NCI-H526 treated with DMSO at 0.1 percent for 48 hours (cell line): ENCODE measurements at regions not wholly inside any gene's neighbourhood (a gene's known extent, or its start where the extent isn't known, plus 50 kb on each side); places are given as distances from the start of the nearest gene placed in this dataset.

ENCODE experiments used
- DNase-seq: peaks from one replicate; lab custom pipeline; 2025; lab: John Stamatoyannopoulos, UW

DNA sequence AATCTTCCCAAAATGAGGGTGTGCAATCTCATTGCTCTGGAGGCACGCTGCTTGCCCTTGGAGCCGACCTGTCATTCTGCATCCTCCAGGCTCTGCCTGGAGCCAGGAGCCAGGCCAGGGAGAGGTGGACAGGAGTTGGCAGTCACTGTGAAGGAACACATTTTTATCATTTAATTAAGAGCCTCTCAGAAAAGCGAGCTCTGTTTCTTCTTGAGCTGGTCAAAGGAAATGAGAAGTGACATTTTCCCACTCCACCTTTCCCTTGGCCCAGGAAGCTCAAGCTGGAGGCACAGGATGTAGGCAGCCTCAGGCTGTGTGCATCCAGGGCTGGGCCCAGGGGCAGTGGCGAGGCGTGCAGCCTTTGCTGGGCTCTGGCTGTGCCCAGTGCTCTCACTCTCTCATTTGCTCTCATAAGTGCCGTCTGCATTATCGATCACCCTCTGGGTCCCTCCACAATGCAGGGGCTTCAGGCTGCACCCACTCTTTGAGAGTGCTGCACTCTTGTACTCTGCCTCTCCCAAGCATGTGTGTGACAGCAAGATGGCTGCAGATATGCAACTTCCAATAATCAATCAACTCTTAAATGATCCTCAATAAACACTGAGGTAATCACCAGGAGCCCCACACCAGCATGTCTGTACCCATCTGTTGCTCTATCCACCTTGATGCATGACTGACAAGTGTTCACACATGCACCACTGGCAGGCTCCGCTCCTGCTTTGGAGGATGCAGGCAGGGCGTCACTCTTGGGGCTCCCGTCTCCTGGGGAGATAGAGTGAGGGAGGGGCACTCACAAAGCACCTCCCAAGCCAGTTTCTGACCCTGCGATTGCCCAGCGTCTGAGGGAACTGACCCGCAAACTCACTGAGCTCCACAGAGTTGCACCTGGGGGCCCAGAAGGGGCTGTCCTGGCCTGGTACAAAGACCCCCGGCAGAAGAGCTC lies 171.4 kb downstream of the ZNF248 start:
- no peak for DNase-seq

DNA sequence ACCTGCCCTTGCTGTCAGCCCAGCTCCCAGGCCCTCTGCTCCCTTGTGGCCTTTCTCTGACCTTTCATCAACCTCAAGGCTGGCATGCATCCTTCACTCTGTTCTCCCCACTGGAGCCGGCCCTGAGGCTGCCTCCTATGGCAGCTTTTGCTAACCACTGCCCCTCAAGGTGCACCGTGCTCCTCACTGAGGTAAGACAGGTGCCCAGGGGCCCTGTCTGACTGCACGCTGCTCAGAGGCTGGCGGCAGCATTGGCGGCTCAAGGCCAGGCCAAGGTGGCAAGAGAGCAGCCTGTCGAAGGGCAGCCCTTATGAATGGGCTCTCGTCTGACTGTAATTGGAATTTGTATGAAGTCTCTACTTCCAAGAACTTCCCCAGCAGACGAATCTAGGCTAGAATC lies 172.6 kb downstream of the ZNF248 start:
- no peak for DNase-seq

DNA sequence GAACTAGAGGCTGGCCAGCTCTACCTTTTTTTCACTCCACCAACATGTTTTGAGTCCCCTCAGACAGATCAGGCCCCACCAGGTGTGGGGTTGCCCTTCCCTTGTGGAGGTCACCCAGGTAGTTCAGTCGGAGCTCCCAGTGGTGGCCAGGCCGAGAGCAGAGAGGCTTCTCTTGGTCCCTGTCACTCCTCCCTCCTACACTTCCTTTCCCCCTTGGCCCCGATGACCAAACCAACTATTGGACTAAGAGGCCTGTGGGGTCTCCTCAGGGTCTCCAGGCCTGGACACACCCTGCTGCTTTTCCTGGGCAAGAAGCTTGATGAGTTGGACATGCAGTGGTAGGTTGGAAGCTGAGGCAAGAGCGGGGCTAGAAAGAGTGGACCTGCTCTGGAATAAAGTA lies 174.8 kb downstream of the ZNF248 start:
- DNase-seq = no peak

DNA sequence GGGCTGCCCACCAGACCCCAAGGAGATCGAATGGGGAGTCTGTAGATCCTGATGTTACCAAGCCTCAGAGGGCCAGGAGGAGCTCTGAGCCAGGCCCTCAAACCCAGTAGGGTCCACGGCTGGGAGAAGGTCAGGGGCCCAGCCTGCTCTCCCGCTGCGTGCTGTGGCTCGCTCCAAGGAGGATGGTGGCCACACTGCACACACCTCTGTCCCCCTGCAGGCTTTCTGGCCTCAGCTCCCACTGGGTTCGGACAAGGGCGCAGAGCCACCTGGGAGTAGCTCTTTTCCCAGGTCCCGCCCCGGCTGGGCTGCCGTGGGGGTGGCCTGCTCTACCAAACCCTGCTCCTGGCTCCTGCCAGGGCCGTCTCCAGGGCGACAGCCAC lies 175.8 kb downstream of the ZNF248 start:
- no peak for DNase-seq

DNA sequence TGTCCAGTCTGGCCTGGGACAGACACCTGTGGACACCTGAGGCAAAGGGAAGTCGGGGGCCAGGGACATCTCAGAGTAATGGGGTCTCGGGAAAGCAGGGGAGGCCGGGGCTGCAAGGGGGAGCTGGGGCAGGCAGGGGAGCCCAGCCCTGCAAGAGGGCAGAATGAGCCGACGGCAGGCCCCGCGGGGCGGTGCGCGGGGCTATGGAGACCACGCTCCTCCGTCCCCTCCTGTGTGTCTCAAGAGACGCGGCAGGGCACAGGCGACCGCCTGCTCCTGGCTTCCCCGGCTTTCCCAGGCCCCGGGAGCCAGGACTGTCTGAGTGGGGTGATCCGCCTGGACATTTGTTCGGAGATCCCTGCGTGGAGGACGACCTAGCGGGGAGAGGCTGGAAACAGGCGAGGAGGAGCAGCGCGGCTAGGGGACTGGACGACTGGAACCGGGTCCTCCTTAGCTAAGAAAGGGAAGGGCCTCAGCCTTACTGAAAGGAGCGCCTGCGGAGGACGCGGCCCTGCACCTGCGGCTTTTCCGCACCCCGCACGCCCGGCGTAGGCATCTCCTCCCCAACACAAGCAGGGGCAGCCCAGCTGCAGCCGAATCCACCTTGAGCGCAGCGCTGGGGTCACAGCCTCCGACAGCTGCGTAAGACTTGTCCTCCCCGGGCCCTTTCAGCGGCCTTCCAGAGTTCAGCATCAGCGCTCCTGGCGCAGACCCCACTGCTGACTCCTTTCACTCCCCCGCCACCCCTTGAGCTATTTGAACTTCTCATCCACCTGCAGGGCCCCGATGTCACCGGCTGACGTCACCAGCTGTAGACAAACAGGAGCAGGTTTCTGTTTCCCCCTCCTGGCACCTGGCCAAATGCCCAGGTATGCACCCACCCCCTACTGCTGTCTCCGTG lies 176.4 kb downstream of the ZNF248 start:
- DNase-seq = no peak

DNA sequence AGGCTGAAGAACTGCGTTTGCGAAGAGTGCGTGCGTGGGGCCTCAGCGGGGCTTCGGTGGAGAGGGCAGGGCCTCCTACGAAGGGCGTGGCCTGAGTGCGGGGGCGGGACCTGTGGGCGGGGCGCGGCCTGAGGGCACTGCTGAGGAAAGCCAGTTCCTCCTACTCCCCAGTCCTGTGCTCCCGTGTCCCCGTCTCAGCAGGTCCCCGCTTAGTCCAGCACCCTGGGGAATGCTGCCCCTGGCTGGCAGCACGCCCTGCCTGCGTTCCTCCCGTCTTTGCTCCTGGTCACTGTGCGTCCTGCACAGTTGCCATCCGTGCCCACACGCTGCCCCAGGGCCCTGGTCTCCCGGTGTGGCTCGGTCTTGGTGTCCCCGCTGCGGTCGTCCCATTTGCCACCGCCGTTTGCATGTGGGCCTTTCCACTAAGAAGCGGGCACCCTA lies 177.1 kb downstream of the ZNF248 start:
- no peak for DNase-seq

DNA sequence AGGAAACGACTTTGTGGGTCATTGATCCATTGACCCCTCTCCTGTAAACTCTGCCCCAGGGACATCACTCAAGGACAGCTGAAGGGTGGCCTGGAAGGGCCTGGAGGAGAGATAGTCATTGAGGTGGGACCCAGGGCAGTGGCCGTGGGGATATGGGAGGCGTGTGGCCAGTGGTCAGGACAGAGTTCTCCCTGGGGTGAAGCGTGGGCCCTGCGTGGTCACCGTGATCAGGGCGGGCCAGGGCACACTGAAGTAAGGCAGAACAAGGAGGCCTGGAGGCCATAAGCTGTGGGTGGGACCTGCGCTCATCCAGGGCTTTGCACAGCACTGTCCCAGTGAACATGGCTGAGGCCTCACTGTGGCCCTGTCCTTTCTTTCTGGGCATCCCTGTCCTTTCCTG lies 177.9 kb downstream of the ZNF248 start:
- DNase-seq = no peak

DNA sequence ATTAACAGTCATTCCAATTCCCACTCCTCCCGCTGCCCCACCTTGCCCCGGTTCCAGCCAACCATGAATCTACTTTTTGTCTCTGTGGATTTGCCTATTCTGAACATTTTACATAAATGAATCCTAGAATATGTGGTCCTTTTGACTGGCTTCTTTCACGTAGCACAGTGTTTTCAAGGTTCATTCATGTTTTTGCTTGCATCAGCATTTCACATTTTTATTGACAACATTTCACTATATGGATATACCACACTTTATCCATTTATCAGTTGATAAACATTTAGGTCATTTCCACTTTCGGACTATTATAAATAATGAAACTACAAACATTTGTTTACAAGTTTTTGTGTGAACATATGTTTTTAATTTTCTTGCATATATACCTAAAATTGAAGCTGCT lies 182.0 kb downstream of the ZNF248 start:
- no peak for DNase-seq

DNA sequence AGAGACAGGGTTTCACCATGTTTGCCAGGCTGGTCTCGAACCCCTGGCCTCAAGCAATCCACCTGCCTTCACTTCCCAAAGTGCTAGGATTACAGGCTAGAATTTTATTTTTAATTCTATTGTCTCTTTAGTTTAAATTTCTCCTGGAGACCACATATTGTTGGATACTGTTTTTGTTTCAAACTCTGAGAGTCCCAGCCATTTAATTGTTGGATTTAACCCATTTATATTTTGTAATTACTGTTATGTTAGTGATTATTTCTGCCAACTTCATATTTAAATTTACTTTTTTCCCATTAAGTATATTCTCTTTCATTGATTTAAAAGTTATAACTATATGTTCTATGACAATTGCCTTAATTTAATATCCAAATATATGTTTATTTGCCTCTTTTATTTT lies 185.6 kb downstream of the ZNF248 start:
- DNase-seq = no peak

DNA sequence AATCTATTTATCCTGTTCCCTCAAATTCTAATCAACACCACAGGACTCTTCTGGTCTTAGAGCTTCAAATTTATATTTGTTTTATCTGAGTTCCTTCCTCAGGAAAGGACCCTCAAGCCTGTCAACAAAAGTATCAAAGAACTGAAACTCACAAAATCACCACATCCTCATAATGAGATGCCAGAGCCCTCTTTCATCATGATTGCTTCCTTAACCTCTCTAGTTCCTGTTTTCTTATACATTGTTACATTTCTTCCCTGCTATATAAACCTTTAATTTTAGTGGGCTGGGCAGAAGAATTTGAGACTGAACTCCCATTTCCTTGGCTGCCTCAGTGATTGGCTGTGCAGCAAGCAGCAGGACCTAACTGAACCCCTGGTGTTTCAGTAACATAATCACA lies 189.7 kb downstream of the ZNF248 start:
- DNase-seq = no peak

DNA sequence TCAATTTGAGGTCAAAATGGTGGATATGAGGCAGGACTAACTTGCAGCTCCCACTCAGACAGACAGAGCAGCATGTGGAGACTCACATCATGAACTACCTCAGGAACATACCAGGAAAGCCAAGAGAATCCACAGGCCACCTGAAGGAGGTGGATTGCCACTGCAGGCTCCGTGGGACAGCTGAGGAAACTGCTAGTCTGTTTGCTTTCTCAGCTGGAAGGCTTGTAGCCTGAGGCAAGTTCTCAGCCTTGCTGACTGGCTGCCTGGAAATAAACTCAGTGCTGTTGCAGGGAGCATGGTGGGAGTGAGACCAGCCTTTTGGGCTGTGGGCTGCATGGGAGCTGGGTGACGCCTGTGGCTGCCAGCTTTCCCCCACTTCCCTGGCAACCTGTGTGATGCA lies 202.9 kb downstream of the ZNF248 start:
- DNase-seq = no peak

DNA sequence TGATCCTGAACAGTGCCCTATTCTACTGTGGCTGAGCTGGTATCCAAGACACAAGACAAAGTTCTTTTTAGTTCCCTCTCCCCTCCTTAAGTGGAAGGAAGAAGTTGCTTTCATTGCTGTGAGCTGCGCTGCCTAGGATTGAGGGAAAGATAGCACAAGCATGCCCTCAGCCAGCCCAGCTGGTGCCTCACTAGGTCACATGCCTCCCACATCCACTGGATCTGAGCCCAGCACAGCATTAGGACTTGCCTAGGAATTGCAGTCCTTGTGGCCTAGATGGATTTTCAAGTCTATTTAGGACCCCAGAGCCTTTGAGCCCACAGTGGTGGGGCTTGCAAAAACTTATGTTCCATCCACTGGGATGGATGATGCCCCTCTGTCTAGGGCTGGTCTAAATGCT lies 214.2 kb downstream of the ZNF248 start:
- DNase-seq = no peak

DNA sequence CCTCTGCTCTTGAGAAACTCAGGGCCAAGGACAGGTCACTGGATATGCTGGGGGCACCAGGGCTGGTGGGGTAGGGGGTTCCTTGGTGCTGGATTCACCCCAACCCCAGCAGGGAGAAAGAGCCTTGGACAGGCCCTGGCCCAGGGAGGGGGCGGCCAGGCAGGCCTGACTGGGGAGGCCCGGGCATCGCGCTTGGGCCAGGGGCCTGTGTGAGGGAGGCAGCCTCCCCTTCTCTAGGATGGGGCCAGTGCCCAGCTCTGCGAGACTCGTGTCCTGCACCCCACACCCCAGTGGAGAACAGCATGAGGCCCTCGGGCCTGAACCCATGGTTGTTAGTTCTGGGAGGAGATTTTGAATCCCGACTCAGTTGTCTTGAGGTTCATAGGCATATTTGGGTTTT lies 217.1 kb downstream of the ZNF248 start:
- DNase-seq = no peak

DNA sequence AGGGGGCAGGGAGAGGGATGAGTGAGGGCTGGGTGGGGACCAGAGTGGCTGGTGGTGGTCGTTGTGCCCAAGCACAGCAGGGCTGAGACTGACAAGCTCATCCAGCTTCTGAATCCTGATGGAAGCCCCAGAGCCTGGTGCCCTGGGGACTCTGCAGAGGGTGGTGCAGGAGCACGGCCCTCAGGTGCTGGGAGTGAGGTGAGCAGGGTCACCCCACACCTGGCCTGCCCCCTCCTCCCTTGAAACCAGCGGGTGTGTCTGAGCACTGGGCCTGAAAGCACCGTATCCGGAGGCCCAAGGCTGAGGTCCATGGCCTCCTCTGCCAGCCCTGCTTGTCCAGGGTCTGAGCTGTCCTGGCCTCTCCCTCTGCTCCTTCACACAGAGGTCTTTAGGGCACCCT lies 218.2 kb downstream of the ZNF248 start:
- DNase-seq = no peak

DNA sequence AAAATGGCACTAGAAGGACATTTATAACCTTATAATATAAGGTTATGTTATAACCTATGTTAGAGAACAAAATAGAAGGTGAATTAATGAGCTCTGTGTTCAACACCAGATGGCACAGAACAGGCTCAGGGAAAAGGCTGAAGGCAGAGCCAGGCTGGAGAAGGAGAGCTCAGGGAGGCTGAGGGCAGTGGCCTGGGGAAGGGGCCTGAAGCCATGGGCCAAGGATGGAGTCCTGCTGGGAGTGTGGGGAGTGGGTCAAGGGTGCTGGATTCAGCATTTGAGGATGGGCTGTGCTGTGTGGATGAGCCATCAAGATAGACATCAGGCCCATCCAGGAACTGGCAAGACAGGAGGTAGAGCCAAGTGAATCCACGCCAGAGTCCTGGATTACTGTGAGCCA lies 218.8 kb downstream of the ZNF248 start:
- no peak for DNase-seq

DNA sequence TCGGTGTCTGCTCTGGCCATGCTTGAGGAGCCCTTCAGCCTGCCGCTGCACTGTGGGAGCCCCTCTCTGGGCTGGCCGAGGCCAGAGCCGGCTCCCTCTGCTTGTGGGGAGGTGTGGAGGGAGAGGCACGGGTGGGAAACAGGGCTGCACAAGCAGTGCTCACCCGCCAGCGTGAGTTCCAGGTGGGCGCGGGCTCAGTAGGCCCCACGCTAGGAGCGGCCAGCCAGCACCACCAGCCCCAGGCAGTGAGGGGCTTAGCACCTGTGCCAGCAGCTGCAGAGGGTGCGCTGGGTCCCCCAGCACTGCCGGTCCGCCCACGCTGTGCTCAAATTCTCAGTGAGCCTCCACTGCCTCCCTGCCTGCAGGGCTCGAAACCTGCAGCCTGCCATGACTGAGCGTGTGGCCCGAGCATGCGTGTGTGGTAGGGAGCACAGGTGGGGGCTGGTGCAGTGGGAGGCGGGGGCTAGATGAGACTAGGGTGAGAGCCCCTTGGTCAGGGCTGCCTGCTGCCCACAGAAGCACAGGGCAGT lies 223.0 kb downstream of the ZNF248 start:
- DNase-seq = no peak

DNA sequence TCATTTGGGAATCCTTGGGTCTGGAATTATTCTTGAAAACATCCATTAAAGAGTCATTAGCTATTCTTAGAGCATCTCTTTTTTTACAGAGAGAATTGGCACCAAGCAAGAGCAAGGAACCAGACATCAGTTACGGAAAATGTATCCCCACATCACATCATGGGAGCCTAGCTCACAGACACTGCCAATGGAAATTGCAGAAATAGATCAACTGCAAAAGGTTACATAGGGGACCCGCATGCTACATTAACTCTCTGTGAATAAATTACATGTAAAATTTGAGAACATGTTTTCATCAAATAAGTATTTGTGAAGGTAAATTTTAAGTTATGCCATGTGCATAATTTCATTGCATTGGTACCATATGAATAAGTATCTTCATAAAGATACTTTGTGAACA lies 224.8 kb downstream of the ZNF248 start:
- no peak for DNase-seq

DNA sequence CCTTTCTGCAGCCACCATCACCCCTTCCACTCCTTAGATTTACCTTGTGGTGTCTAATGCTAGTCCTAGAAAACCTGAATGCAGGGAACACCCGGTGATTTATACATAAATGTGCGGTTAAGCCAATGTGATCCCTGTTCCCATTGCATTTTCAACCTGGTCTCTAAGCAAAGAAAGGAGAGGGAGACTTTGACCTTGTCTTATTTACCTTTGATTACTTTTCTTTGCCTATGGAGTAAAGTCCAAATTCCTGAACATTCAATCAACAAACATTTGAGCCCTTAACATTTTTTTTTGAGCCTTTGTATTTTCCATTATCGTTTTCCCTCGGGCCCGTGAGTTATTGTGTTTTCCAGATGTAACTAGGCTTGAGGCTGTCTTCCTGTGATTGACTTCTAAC lies 233.9 kb downstream of the ZNF248 start:
- DNase-seq = no peak

DNA sequence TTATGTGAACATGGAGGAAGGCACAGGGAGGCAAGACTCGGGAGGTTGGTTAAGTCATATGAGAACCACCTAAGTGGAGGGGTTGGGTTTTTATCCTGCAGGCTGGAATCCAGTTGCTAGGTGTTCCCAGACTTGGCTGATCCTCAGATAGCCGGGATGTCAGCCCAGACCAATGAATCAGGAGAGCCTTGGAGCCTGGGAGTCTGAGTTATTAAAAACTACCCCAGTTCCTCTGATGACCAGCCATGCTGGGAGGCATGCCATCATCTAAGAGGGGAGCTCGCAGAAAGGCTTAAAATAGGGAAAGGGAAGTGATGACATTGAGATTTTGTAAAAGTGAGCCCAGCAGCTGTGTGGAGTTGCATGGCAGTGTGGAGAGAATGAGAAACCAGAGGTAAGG lies 238.1 kb downstream of the ZNF248 start:
- no peak for DNase-seq

DNA sequence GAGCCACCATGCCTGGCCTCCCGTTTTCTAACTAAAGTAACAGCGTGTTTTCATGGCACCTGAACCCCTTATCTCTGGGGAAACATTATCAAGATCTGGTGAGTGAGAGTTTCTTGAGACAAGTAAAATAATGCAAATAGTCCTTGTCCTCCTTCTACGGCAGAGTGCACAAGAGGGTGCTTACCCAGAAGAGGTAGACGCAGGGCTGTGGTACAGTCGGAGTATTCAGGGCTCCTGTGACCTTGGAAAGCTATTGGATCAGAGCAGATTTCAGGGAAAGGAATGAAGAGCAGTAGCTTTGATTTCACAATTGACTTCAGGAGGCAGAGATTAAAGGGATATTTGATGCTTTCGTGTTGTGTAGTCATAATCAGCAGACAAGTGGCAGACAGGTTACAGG lies 269.1 kb downstream of the ZNF248 start:
- DNase-seq = no peak

DNA sequence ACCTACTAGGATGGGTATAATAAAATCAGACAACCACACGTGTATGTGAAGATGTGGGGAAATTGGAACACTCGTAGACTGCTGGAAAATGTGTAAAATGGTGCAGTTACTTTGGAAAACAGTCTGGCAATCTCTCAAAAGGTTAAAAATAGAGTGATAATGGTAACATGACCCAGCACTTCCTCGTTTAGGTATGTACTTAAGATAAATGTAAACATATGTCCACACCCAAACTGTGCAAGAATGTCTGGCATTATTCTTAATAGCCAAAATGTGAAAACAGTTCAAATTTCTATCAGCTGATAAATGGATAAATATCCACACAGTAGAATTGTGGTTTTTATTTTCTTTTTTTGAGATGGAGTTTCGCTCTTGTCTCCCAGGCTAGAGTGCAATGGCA lies 272.8 kb downstream of the ZNF248 start:
- DNase-seq = no peak

DNA sequence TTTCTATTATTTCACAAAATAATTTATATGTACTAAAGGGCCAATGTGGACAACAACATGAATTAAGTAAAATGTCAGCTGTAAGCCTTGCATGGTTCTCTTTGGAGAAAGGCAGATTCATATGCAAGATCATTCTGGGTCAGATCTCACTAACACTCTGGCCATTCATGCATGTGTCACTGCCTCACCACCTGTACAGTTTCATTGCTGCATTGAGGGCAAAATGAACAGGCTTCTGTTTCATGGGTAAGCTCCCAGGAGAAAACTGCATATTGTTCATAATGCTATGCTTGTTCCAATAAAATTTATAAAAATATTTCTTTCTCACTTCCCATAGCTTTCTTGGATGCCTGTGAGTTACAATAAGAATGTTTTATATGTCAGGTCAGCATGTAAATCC lies 275.2 kb downstream of the ZNF248 start:
- no peak for DNase-seq

DNA sequence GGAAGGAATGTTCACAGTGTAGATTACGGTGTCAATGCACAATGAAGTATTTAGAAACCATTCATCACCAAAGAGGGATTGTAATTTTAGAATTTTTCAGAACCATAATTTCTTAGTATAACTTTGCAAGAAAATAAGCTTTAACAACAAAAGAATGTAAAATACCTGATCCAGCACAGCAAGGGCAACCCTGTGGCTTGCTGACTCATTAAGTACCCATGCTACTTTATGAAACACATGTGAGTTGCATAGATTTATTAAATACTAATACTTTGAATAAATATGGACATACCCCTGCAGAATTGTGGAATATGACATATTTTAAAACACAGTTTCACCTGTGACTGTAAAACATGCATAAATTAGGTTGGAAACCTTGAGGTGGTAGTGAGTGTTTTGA lies 281.3 kb downstream of the ZNF248 start:
- no peak for DNase-seq
